SIG-M5 treated with dmso at 0.1 percent for 504 hours (cell line): ENCODE measurements at regions not wholly inside any gene's neighbourhood (a gene's known extent, or its start where the extent isn't known, plus 50 kb on each side); places are given as distances from the start of the nearest gene placed in this dataset.
"Not testable (repeated sequence)": the region's sequence is repeated elsewhere in the genome, so short reads cannot be mapped to it uniquely, and the experiment has no call there.

ENCODE experiments used
- DNase-seq: peaks from one replicate; lab custom pipeline; 2025; ENCODE audit not compliant: unreplicated experiment; lab: John Stamatoyannopoulos, UW

GRCh38 chr18:10241579-10241978 is 212.9 kb upstream of the APCDD1 start:
- DNase-seq = no peak

GRCh38 chr18:10242936-10243680 is 211.3 kb upstream of the APCDD1 start:
- DNase-seq = no peak

GRCh38 chr18:10244341-10244740 is 210.1 kb upstream of the APCDD1 start:
- DNase-seq = no peak

- DNase-seq = no peak
These were observed 209.2 kb upstream of the APCDD1 start for GRCh38 chr18:10245031-10245845.

DNA sequence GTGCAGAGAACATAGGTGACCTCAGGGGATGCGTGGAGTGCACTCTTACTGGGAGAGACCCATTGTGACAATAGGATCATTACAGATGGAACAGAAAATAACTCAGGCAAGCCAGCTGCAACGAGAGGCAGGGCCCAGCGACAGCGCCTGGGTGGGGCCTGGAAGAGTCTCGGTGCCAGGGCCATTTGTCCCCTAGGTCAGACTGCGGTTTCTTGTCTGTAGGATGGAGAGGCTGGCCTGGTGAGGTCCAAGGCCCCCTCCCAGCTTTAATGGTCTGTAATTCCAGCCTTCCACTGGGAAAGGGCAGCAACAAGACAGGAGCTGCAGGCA is 208.6 kb upstream of the APCDD1 start:
- no peak for DNase-seq

GRCh38 chr18:10247021-10247741 is 207.3 kb upstream of the APCDD1 start:
- no peak for DNase-seq

- DNase-seq = no peak
These were observed 206.7 kb upstream of the APCDD1 start for GRCh38 chr18:10247742-10248082.

GRCh38 chr18:10248738-10249137 is 205.7 kb upstream of the APCDD1 start:
- no peak for DNase-seq

GRCh38 chr18:10249270-10249669 is 205.2 kb upstream of the APCDD1 start:
- DNase-seq = no peak

- no peak for DNase-seq
These were observed 204.6 kb upstream of the APCDD1 start for GRCh38 chr18:10249801-10250200.

GRCh38 chr18:10252494-10252893 is 201.9 kb upstream of the APCDD1 start:
- no peak for DNase-seq

- DNase-seq = no peak
These were observed 201.3 kb upstream of the APCDD1 start for GRCh38 chr18:10252952-10253705.

GRCh38 chr18:10256276-10256675 is 198.2 kb upstream of the APCDD1 start:
- not testable (repeated sequence) for DNase-seq

DNA sequence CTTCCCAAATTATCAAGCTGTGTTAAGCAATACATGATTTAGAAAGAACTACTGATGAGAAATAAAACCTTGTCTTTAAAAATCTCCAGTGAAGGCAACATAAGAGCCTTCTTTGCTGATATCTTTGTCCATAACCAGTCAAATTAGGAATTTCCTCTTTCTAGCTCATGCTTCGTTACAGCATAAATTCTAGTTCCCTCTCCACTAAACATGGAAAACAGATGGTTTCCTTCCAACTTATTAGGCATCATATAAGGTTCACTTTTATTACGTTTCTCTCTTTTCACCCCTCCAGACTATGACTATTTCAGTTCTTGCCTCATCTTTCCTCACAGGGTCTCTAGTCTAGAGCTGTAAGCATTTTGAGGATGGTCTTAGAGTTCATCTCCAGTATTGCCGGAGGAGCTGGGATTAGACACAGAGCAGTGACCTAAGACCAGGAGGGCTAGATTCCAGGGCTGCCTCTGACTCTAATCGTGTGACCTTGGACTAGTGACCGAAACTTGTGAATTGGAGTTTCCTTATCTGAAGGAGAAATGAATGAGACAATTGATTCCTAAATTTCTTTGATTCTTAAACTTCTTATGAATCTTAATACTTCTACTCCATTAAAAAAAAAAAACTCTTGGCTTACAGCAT is 195.5 kb upstream of the APCDD1 start:
- no peak for DNase-seq

DNA sequence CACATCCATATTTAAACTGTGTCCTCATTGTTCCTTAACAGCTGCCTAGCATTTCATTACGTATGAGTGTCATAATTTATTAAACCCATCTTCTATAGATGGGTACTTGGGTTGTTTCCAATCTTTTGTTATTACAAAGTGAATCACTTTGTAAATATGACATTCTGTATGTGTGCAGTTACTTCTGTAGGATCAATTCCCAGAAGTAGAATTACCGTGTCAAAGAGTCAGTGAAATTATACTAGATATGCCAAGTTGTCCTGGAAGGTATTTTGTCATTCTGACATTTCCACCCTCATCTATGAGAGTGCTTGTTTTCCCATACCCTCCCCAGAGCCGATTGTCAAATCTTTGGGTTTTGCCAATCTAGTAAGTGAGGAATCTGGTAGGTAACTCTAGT is 194.5 kb upstream of the APCDD1 start:
- DNase-seq = no peak

GRCh38 chr18:10261344-10262276 is 192.8 kb upstream of the APCDD1 start:
- peak; percentile 65 for DNase-seq

- no peak for DNase-seq
These were observed 191.9 kb upstream of the APCDD1 start for GRCh38 chr18:10262566-10262965.

DNA sequence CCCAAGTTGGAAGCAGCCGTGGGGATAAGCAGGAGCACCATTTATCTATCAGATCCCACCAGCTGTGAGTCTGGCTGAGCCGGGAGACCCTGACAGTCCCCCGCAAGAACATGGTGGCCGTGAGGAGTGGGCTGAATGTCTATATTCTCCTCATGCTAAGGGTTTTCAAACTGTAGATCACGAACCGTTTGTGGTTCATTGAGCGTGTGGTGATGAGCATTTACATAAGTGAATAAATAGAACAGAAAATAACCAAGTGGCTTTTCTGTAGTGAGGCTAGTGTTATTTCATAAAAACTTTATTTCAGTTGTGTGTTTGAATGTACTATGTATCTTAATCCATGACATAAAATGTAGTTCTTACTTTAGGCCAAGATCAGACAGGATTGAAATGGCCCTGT is 190.2 kb upstream of the APCDD1 start:
- no peak for DNase-seq

- DNase-seq = peak; percentile 86
These were observed 188.7 kb upstream of the APCDD1 start for GRCh38 chr18:10265560-10266333.
